ENCODE measurements at regions not wholly inside any gene's neighbourhood (a gene's known extent, or its start where the extent isn't known, plus 50 kb on each side); places are given as distances from the start of the nearest gene placed in this dataset.

DNA sequence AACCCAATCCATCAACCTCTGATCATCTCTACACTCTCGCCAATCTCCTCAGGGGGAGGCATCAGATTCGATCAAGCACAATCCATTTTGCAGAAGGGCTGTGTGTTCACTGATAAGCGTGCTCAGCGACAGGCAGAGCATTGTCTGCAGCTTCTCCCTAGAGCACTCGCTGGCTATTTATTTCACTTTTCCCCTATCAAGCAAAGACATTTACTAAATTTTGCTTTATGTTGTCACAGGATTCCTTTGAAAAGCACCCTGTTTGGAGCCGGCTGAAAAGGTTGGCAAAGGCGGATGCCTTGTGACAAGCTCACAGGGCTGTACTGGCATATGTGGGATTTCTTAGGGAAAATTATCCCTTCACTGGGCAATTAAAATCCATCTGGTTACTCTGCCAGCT lies 1381.5 kb upstream of the TENM4 start:
- H3K4me1 ChIP-seq: no peaks in the 10 kb centered on the region
- POLR2A ChIA-PET: no interaction called here
- H3K4me2 ChIP-seq: no peak overlapping the region
- no peaks in the 10 kb centered on the region for H3K9me3 ChIP-seq
- FAIRE-seq (no peak), DNase-seq (ENCODE audit: low read depth in 1 of 2, low spot score in 1 of 2) (no peak), ATAC-seq (no peak)
- 45% methylated on average over 7 of the region's 7 CpGs for WGBS (ENCODE audit: missing lambda C conversion rate)
- CTCF ChIA-PET: no interaction called here
- no peak for TF ChIP-seq NR3C1 (IDR thresholded peaks at IDR 0.05)
- no peak for TF ChIP-seq KDM5A (IDR thresholded peaks at IDR 0.05)
- TF ChIP-seq ZNF302 (CRISPR knock-in tag; IDR thresholded peaks at IDR 0.05): no peak
- TF ChIP-seq, protein P1, sequence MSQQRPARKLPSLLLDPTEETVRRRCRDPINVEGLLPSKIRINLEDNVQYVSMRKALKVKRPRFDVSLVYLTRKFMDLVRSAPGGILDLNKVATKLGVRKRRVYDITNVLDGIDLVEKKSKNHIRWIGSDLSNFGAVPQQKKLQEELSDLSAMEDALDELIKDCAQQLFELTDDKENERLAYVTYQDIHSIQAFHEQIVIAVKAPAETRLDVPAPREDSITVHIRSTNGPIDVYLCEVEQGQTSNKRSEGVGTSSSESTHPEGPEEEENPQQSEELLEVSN (IDR thresholded peaks at IDR 0.05; ENCODE audit: borderline replicate concordance, low read depth): no peak
- no peak for TF ChIP-seq HOXB5 (CRISPR knock-in tag; IDR thresholded peaks at IDR 0.05)
- no peak for TF ChIP-seq FOSB (CRISPR knock-in tag; IDR thresholded peaks at IDR 0.05)
- TF ChIP-seq GATA3 (IDR thresholded peaks at IDR 0.05; ENCODE audit: borderline replicate concordance): no peak
- TF ChIP-seq TFCP2L1 (CRISPR knock-in tag; IDR thresholded peaks at IDR 0.05): no peak
- no peak for TF ChIP-seq ZSCAN20 (CRISPR knock-in tag; IDR thresholded peaks at IDR 0.05)
- no peak for TF ChIP-seq ZC3H11A (IDR thresholded peaks at IDR 0.05)
- no peak for TF ChIP-seq EHF (CRISPR knock-in tag; IDR thresholded peaks at IDR 0.05)
- no peak for TF ChIP-seq CEBPB (IDR thresholded peaks at IDR 0.05)
- no peak overlapping the region for H3K4me3 ChIP-seq
- no peak overlapping the region for H3K27ac ChIP-seq

- Histone ChIP-seq H3K27ac (no peak overlapping the region), H3K4me3 (no peak overlapping the region), H3K9me3 (no peaks in the 10 kb centered on the region), H3K4me2 (no peak overlapping the region), H3K4me1 (no peaks in the 10 kb centered on the region)
- 10% methylated on average over 1 of the region's 1 CpG for WGBS (ENCODE audit: missing lambda C conversion rate)
- POLR2A ChIA-PET: no interaction called here
- CTCF ChIA-PET: no interaction called here
- ATAC-seq (no peak), FAIRE-seq (no peak), DNase-seq (ENCODE audit: low read depth in 1 of 2, low spot score in 1 of 2) (no peak)
- TF ChIP-seq CEBPB (IDR thresholded peaks at IDR 0.05): no peak
- TF ChIP-seq, protein P2, sequence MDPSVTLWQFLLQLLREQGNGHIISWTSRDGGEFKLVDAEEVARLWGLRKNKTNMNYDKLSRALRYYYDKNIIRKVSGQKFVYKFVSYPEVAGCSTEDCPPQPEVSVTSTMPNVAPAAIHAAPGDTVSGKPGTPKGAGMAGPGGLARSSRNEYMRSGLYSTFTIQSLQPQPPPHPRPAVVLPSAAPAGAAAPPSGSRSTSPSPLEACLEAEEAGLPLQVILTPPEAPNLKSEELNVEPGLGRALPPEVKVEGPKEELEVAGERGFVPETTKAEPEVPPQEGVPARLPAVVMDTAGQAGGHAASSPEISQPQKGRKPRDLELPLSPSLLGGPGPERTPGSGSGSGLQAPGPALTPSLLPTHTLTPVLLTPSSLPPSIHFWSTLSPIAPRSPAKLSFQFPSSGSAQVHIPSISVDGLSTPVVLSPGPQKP (IDR thresholded peaks at IDR 0.05; ENCODE audit: low read depth, low read length): no peak
- no peak for TF ChIP-seq JUNB (IDR thresholded peaks at IDR 0.05)
- TF ChIP-seq KDM5A (IDR thresholded peaks at IDR 0.05): no peak
- TF ChIP-seq RCOR1 (IDR thresholded peaks at IDR 0.05; ENCODE audit: low read depth, low read length): no peak
- TF ChIP-seq FOSL2 (IDR thresholded peaks at IDR 0.05): no peak
- no peak for TF ChIP-seq FOSL2 (CRISPR knock-in tag; IDR thresholded peaks at IDR 0.05)
- TF ChIP-seq HOXA7 (CRISPR knock-in tag; IDR thresholded peaks at IDR 0.05): no peak
- TF ChIP-seq BHLHE40 (IDR thresholded peaks at IDR 0.05; ENCODE audit: low read depth, low read length): no peak
These were observed 1378.4 kb upstream of the TENM4 start for GRCh38 chr11:80819271-80819670.

DNA sequence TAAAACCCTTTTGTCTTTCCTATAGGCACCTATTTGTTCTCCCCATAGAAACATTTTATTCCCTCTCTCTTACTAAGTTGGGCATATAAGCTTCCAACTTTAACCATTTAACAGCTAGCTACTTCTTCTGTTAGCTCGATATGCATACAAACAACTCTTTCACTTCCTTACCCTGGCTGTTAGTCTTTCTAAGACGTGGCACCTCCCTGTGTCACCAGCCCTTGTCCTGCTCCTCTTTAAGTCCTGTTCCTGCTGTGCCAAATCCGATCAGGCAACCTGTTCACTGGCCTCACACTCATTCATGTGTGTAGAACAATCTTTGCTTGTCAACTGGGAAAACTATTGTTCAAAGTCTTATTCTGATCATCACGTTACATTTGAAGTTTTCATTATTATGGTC lies 1376.1 kb upstream of the TENM4 start:
- DNase-seq (ENCODE audit: low read depth in 1 of 2, low spot score in 1 of 2): no peak
- Histone ChIP-seq H3K4me3 (no peak overlapping the region), H3K4me1 (no peaks in the 10 kb centered on the region), H3K4me2 (no peak overlapping the region), H3K9me3 (no peaks in the 10 kb centered on the region), H3K27ac (no peak overlapping the region)
- no peak for ATAC-seq
- POLR2A ChIA-PET: no interaction called here
- TF ChIP-seq ZNF302 (CRISPR knock-in tag; IDR thresholded peaks at IDR 0.05): no peak
- TF ChIP-seq RNF2 (IDR thresholded peaks at IDR 0.05; ENCODE audit: borderline replicate concordance, low read depth): no peak
- no peak for TF ChIP-seq POLR2AphosphoS2 (conservative IDR thresholded peaks at IDR 0.05; ENCODE audit: low read length)
- TF ChIP-seq, protein P3, sequence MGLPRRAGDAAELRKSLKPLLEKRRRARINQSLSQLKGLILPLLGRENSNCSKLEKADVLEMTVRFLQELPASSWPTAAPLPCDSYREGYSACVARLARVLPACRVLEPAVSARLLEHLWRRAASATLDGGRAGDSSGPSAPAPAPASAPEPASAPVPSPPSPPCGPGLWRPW (IDR thresholded peaks at IDR 0.05): no peak
- TF ChIP-seq BHLHE40 (IDR thresholded peaks at IDR 0.05; ENCODE audit: low read depth, low read length): no peak
- WGBS (ENCODE audit: missing lambda C conversion rate): 2% methylated on average over 4 of the region's 4 CpGs
- no peak for FAIRE-seq
- CTCF ChIA-PET: no interaction called here

- no peak overlapping the region for H3K27ac ChIP-seq
- 4% methylated on average over 1 of the region's 1 CpG for WGBS (ENCODE audit: missing lambda C conversion rate)
- H3K9me3 ChIP-seq: no peaks in the 10 kb centered on the region
- POLR2A ChIA-PET: no interaction called here
- H3K4me1 ChIP-seq: no peaks in the 10 kb centered on the region
- DNase-seq (ENCODE audit: low read depth in 1 of 2, low spot score in 1 of 2): no peak
- no peak overlapping the region for H3K4me3 ChIP-seq
- FAIRE-seq: no peak
- no peak overlapping the region for H3K4me2 ChIP-seq
- no peak for ATAC-seq
- CTCF ChIA-PET: interaction anchor here (0.6 kb wide), 1 partner anchor 73 kb away, joined by 3 read pairs; no protein-coding TSS in a partner anchor
- TF ChIP-seq JUN (IDR thresholded peaks at IDR 0.05): no peak
- no peak for TF ChIP-seq NR3C1 (IDR thresholded peaks at IDR 0.05)
- no peak for TF ChIP-seq MYC (IDR thresholded peaks at IDR 0.05; ENCODE audit: borderline replicate concordance, low read length)
- TF ChIP-seq, protein P3 (IDR thresholded peaks at IDR 0.05): no peak
- TF ChIP-seq, protein P1 (IDR thresholded peaks at IDR 0.05; ENCODE audit: borderline replicate concordance, low read depth): no peak
- TF ChIP-seq GATA3 (IDR thresholded peaks at IDR 0.05; ENCODE audit: borderline replicate concordance): no peak
- no peak for TF ChIP-seq POLR2A (IDR thresholded peaks at IDR 0.05; ENCODE audit: low read length)
- no peak for TF ChIP-seq TP53 (CRISPR knock-in tag; IDR thresholded peaks at IDR 0.05)
- no peak for TF ChIP-seq ESRRA (IDR thresholded peaks at IDR 0.05; ENCODE audit: borderline replicate concordance, low read length)
- TF ChIP-seq, protein P4, sequence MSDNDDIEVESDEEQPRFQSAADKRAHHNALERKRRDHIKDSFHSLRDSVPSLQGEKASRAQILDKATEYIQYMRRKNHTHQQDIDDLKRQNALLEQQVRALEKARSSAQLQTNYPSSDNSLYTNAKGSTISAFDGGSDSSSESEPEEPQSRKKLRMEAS (IDR thresholded peaks at IDR 0.05): no peak
- no peak for TF ChIP-seq KDM5A (IDR thresholded peaks at IDR 0.05)
- TF ChIP-seq, protein P5, sequence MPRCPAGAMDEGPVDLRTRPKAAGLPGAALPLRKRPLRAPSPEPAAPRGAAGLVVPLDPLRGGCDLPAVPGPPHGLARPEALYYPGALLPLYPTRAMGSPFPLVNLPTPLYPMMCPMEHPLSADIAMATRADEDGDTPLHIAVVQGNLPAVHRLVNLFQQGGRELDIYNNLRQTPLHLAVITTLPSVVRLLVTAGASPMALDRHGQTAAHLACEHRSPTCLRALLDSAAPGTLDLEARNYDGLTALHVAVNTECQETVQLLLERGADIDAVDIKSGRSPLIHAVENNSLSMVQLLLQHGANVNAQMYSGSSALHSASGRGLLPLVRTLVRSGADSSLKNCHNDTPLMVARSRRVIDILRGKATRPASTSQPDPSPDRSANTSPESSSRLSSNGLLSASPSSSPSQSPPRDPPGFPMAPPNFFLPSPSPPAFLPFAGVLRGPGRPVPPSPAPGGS (IDR thresholded peaks at IDR 0.05): no peak
- no peak for TF ChIP-seq HOXA7 (CRISPR knock-in tag; IDR thresholded peaks at IDR 0.05)
- TF ChIP-seq FOSL2 (IDR thresholded peaks at IDR 0.05): no peak
- TF ChIP-seq FOSL2 (CRISPR knock-in tag; IDR thresholded peaks at IDR 0.05): no peak
- no peak for TF ChIP-seq ZC3H11A (IDR thresholded peaks at IDR 0.05)
- no peak for TF ChIP-seq SREBF2 (IDR thresholded peaks at IDR 0.05)
These were observed 1375.6 kb upstream of the TENM4 start for GRCh38 chr11:80816454-80816847.
